ENCODE measurements at regions not wholly inside any gene's neighbourhood (a gene's known extent, or its start where the extent isn't known, plus 50 kb on each side); places are given as distances from the start of the nearest gene placed in this dataset.
"Not testable (repeated sequence)": the region's sequence is repeated elsewhere in the genome, so short reads cannot be mapped to it uniquely, and the experiment has no call there.

DNA sequence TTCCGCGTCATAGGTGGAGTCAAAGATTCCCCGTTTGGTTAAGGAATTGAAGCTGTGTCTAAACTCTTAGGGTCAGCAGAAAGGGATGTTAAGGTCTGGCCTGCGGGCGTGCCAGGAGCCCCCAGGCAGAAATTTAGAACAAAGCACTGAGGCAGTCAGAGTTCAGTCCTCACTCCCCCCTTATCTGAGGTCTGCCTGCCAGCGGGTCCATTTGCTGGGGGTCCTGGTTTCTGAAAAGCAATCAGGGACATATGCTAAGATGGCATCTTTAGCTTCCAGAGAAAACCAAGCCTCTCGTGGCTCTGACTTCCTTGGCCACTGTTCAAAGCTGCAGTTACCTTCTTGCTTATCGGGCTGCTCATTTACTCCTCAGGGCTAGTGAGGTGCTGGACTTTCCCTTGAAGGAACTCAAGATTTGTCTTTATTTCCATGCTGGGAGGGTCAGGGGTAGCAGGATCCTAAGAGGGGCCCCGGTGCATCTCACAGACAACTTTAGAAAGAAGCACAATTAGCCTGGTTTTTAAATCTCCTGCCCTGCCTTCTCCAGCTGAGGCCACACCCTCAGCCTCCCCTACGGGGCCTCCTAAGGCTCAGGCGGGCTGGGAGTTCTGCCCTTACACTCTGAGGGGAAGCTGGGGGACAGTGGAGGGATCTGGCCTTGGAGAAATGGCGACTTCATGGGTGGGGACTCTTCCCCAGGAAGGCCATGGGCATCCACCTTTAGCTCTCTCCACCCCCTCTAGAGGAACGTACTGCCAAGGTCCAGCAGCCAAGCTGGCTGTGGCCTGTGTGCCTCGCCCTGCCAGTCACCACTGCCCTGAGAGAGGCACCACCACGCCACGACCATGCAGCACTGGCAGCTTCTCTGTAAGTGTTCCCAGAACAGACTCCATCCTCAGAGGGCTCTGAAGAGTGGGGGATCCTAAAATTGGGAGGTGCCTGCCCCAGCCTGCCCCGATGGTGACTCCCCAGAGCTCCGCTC is 121.1 kb upstream of the MTLN start:
- DNase-seq: not testable (repeated sequence)

GRCh38 chr2:110331625-110332024 is 119.3 kb upstream of the MTLN start:
- DNase-seq: not testable (repeated sequence)

DNA sequence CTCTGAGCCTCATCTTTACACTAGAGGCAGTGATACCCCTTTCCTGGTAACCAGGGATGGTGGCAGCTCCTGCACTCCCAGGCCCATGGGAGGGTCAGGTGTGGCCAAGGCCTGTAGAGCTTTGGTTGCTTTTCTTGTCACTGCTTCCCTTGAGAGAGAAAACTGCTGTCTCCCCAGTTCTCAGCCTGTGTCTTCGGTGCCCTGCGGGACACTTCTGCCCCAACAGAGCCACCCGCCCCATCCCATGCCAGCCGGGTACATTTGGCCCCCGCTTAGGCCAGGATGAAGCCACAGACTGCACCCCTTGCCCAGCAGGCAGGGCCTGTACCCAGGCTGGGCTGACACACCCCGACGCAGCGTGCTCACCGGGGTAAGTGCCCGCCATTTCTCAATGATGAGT is 117.4 kb upstream of the MTLN start:
- DNase-seq: not testable (repeated sequence)

DNA sequence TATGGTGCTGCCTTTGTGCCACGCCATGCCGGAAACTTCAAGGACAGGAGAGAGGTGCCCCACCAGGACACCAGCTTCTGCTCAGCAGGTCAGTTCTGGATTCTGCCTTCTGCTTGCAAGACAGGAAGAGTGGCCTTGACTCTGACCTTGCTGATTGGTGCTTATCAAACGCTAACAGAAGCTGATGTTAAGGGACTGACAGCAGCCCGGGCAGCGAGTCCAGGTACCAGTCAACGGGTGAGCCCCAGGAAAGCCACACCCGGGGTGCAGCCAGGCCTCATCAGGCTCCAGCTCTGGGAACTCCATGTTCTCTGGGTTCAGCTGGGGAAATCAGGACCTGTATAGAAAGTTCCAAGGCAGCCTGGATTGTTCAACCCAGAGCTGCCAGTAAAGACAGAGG is 116.8 kb upstream of the MTLN start:
- not testable (repeated sequence) for DNase-seq

DNA sequence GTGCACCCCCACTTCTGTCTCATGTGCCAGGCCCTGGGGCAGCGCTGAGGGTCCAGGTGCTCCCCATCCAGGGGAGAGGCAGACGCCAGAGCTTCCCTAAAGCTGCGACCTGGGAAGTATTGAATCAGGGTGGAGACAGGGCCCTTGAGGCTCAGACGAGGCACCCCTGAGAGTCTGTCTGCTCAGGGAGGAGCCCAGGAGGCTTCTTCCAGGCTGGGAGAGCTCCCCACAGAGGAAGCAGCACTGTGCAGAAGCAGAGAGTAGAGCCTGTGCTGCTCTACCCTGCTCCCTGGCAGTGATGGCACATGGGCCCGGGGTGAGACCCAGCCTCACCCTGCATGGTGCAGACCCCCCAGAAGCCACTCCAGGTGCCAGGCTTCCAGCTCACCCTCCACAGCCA is 116.3 kb upstream of the MTLN start:
- DNase-seq: not testable (repeated sequence)

GRCh38 chr2:110323832-110324231 is 111.5 kb upstream of the MTLN start:
- not testable (repeated sequence) for DNase-seq

DNA sequence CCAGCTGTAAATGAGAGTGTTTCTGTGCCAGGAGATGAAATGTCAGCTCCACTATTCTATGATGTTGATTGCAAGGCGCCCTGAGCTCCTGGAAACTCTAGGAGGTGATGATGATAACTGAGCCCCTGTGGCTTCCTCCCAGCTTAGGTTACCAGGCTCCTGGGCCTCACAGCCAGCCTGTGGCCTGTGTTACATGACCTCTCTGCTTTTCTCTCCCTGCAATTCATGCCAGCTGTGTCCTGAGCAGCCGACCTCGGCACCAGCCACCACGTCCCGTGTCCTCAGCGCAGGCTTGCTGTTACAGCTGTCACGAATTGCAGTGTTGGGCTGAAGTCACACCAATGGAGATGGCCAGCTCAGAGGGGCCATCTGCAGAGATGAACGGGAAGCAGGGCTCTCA is 110.2 kb upstream of the MTLN start:
- not testable (repeated sequence) for DNase-seq

GRCh38 chr2:110320834-110321563 is 108.7 kb upstream of the MTLN start:
- not testable (repeated sequence) for DNase-seq

DNA sequence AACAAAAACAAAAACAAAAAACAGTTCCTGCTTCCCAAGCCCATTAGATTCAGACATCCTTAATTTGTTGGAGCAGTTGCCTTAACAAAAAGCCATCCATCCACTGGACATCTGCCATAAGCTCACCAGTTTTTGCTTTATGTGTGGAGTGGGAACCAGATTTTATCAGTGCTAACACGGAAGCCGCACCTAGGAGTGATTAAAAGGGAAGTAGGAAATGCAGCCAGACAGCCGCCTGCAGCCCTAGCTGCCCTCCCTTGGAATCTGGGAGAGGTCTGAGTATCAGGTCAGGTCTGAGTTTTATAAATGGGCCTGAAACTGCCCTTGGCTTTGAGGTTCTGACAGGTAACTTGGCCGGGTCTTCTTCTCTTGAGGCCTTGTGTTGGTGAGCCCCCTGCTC is 106.6 kb upstream of the MTLN start:
- not testable (repeated sequence) for DNase-seq

- not testable (repeated sequence) for DNase-seq
Observed at GRCh38 chr2:110317377-110317776, 105.0 kb upstream of the MTLN start.

GRCh38 chr2:110316051-110316865 is 103.9 kb upstream of the MTLN start:
- DNase-seq: not testable (repeated sequence)

GRCh38 chr2:110315054-110315820 is 102.9 kb upstream of the MTLN start:
- DNase-seq: not testable (repeated sequence)

DNA sequence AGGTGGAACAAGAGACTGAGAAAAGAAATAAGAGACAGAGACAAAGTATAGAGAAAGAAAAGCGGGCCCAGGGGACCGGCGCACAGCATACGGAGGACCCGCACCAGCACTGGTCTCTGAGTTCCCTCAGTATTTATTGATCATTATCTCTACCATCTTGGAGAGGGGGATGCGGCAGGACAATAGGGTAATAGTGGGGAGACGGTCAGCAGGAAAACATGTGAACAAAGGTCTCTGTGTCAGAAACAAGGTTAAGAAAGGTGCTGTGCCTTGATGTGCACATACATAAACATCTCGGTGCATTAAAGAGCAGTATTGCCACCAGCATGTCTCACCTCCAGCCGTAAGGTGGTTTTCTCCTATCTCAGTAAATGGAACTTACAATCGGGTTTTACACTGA is 102.1 kb upstream of the MTLN start:
- not testable (repeated sequence) for DNase-seq

- DNase-seq: not testable (repeated sequence)
Observed at GRCh38 chr2:110313032-110313431, 100.7 kb upstream of the MTLN start.

GRCh38 chr2:110311713-110312444 is 99.5 kb upstream of the MTLN start:
- not testable (repeated sequence) for DNase-seq

DNA sequence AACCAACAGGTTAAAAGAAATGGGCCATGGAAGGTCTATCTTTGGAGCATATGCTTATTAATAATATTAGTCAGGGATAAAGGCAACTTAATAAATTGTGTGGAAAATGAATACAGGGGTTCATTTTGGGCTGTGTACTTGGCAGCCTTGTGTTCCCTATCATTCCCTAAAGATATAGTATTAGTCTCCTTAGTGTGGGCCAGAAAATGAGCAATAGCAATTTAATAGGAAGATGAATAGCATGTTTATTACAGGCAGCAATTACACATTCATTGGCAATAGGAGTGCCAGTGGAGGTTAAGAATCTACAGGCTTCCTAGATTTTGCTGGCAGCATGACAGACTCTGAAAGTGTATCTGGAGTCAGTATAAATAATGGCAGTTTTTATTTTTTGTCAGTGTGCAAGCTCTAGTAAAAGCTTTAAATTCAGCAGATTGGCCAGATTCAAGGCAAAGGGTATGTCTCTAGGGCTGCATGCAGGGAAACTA is 98.7 kb upstream of the MTLN start:
- not testable (repeated sequence) for DNase-seq

DNA sequence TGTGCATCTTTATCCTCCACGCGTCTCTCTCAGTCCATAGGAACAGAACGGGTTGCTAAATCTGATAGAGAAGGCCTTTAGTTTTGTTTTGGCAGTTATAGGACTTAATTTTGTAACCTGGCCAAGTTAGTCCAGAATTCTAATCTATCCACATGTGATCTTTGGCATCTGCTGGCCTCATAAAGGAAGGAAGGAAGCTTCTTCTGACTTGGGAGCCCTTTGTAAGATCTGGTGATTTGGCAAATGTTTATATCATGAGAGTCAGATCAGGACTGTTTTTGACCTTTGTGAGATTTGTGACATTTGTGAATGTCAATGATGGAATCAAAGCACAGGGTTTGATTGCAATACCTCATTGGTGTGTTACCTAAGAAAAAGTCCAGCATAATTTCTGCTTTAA is 96.4 kb upstream of the MTLN start:
- DNase-seq: not testable (repeated sequence)

DNA sequence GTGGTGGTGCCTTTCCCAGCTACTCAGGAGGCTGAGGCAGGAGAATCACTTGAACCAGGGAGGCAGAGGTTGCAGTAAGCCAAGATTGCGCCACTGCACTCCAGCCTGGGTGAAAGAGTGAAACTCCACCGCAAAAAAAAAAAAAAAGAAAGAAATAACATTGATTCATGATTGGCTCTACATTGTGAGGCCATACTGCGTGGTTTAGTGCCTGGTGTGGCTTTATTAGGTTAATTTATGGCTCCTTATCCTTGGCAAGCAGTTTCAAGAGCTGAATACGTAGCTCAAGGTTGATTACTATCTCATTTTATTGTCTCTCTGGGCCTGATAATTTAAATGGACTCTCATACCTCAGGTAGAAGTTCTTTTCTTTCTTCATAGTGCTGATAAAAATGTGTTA is 80.5 kb upstream of the MTLN start:
- not testable (repeated sequence) for DNase-seq

- not testable (repeated sequence) for DNase-seq
Observed at GRCh38 chr2:110291909-110292579, 79.7 kb upstream of the MTLN start.

GRCh38 chr2:110287817-110288216 is 75.5 kb upstream of the MTLN start:
- DNase-seq: not testable (repeated sequence)

All from retina (tissue), 1 donor.